GM18505 (cell line): ENCODE measurements at regions not wholly inside any gene's neighbourhood (a gene's known extent, or its start where the extent isn't known, plus 50 kb on each side); places are given as distances from the start of the nearest gene placed in this dataset.
"Not testable (repeated sequence)": the region's sequence is repeated elsewhere in the genome, so short reads cannot be mapped to it uniquely, and the experiment has no call there.

Experiments
- ATAC-seq: cut with Tn5 transposase; IDR thresholded peaks from one replicate; pipeline ENCODE4 v1.9.1; 2021; ENCODE audit not compliant: unreplicated experiment
- POLR2A ChIP-seq: IDR thresholded peaks from 4 replicates; pipeline ENCODE4 v1.6.1; 2011; ENCODE audit warnings: borderline replicate concordance; ENCODE audit not compliant: insufficient read depth, insufficient read length; ENCODE audit errors: extremely low read depth

- TF ChIP-seq POLR2A = no peak
- ATAC-seq = no peak
Measured at GRCh38 chr15:99788156-99788555, 54.9 kb upstream of the LYSMD4 start.

GRCh38 chr15:99784800-99785199, 51.6 kb upstream of the LYSMD4 start:
- ATAC-seq = not testable (repeated sequence)

GRCh38 chr15:99783918-99784619, 50.8 kb upstream of the LYSMD4 start:
- not testable (repeated sequence) for ATAC-seq
